ENCODE measurements at regions not wholly inside any gene's neighbourhood (a gene's known extent, or its start where the extent isn't known, plus 50 kb on each side); places are given as distances from the start of the nearest gene placed in this dataset.
"Not testable (repeated sequence)": the region's sequence is repeated elsewhere in the genome, so short reads cannot be mapped to it uniquely, and the experiment has no call there.

DNA sequence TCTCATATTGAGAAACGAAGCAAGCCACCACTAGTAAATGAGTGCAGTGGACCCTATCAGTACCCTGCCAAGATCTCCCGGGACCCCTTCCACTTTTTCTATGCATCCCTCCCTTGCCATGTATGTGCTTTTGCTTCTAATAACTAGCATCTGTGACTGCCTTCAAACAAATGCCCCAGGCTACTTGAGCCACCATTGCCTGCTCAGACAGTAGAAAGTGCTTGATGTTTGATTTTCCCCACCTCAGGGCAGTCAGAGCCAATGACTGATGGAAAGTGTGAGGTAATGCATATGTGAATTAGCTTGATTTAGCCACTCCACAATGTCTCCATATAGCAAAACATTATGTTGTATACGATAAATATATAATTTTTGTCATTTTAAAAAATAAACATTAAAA lies 797.3 kb upstream of the ACO1 start:
- WGBS = 83% methylated on average over 3 of the region's 3 CpGs
- Histone ChIP-seq H3K4me1 (replicated peaks) (no peaks in the 10 kb centered on the region), H3K4me3 (no peak overlapping the region), H3K27ac (no peak overlapping the region), H3K9me3 (no peaks in the 10 kb centered on the region), H3K36me3 (no peaks in the 10 kb centered on the region), H3K27me3 (replicated peaks; ENCODE audit: insufficient read depth) (no peaks in the 10 kb centered on the region)
- TF ChIP-seq POLR2A (IDR thresholded peaks at IDR 0.05) = no peak
- TF ChIP-seq, protein P1, sequence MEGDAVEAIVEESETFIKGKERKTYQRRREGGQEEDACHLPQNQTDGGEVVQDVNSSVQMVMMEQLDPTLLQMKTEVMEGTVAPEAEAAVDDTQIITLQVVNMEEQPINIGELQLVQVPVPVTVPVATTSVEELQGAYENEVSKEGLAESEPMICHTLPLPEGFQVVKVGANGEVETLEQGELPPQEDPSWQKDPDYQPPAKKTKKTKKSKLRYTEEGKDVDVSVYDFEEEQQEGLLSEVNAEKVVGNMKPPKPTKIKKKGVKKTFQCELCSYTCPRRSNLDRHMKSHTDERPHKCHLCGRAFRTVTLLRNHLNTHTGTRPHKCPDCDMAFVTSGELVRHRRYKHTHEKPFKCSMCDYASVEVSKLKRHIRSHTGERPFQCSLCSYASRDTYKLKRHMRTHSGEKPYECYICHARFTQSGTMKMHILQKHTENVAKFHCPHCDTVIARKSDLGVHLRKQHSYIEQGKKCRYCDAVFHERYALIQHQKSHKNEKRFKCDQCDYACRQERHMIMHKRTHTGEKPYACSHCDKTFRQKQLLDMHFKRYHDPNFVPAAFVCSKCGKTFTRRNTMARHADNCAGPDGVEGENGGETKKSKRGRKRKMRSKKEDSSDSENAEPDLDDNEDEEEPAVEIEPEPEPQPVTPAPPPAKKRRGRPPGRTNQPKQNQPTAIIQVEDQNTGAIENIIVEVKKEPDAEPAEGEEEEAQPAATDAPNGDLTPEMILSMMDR (IDR thresholded peaks at IDR 0.05) = no peak
- TF ChIP-seq POLR2AphosphoS5 (IDR thresholded peaks at IDR 0.05) = no peak
- no peak for DNase-seq (ENCODE audit: low spot score)
- intact Hi-C loops (cut with DNase I) = no loop called here

DNA sequence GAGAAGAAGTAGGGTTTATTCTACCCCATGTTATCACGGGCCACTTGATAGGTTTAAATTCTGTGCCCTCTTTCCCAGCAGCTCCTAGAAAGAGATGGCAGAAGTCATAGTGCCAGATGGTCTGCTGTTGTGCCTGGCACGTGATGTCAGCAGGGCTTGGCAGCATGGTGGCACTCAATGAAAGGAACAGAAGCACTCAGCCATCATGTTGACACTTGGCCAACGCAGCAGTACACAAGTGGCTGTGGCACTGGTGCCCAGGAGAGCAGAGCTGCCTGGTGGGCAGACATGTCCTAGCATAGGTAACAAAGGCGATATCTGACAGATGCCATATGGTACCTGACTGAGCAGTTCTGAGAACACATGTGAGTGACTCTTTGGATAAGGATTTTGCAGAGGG lies 796.4 kb upstream of the ACO1 start:
- TF ChIP-seq, protein P1 (IDR thresholded peaks at IDR 0.05) = no peak
- no peak for TF ChIP-seq POLR2AphosphoS5 (IDR thresholded peaks at IDR 0.05)
- no peak for TF ChIP-seq POLR2A (IDR thresholded peaks at IDR 0.05)
- intact Hi-C loops (cut with DNase I) = no loop called here

DNA sequence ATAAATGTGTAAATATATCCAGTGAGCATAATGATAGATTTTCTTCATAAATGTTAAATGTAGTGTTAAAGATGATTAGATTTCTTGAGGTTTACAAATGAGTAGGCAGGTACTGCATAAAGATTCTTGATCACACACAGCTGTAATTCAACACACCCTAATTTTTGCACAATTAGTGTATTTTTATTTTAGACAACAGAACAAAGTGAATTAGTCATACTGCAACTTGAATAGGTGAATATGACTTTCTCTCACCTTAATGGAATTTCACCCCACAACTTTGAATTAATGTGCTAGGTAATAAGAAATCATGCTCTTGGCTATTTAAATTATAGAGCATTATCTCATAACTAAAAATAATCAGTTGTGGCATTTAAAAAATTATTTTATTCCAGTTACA lies 795.7 kb upstream of the ACO1 start:
- Histone ChIP-seq H3K36me3 (no peaks in the 10 kb centered on the region), H3K4me3 (no peak overlapping the region), H3K27me3 (replicated peaks; ENCODE audit: insufficient read depth) (no peaks in the 10 kb centered on the region), H3K9me3 (no peaks in the 10 kb centered on the region), H3K27ac (no peak overlapping the region), H3K4me1 (replicated peaks) (no peaks in the 10 kb centered on the region)
- intact Hi-C loops (cut with DNase I) = no loop called here
- no peak for DNase-seq (ENCODE audit: low spot score)
- TF ChIP-seq, protein P1 (IDR thresholded peaks at IDR 0.05) = no peak
- TF ChIP-seq POLR2AphosphoS5 (IDR thresholded peaks at IDR 0.05) (no peak), POLR2A (IDR thresholded peaks at IDR 0.05) (no peak)

More for the DNA sequence above, 796.4 kb upstream of the ACO1 start:
- no peaks in the 10 kb centered on the region for H3K27me3 ChIP-seq (replicated peaks; ENCODE audit: insufficient read depth)
- H3K4me1 ChIP-seq (replicated peaks) = no peaks in the 10 kb centered on the region
- no peak overlapping the region for H3K27ac ChIP-seq
- H3K4me3 ChIP-seq = no peak overlapping the region
- no peaks in the 10 kb centered on the region for H3K36me3 ChIP-seq
- 91% methylated on average over 4 of the region's 4 CpGs for WGBS
- H3K9me3 ChIP-seq = no peaks in the 10 kb centered on the region
- no peak for DNase-seq (ENCODE audit: low spot score)

DNA sequence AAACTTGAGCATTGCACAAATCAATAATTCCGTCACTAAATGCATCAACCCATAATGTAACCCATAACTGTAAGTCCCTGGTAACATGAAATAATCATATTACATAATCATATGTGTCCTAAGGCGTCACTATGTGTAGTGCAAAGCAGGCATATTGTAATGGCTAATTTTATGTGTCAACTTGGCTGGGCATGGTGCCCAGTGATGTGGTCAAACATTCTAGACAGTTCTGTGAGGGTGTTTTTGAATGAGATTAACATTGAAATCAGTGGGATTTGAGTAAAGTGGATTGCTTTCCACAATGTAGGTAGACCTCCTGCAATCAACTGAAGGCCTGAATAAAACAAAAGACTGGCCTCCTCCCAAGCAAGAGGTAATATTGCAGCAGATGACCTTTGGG lies 794.4 kb upstream of the ACO1 start:
- Histone ChIP-seq H3K4me1 (replicated peaks) (no peaks in the 10 kb centered on the region), H3K27me3 (replicated peaks; ENCODE audit: insufficient read depth) (no peaks in the 10 kb centered on the region), H3K27ac (no peak overlapping the region), H3K4me3 (no peak overlapping the region), H3K9me3 (no peaks in the 10 kb centered on the region), H3K36me3 (no peaks in the 10 kb centered on the region)
- 78% methylated on average over 2 of the region's 2 CpGs for whole genome bisulfite sequencing
- intact Hi-C loops (cut with DNase I) = no loop called here
- DNase-seq (ENCODE audit: low spot score) = no peak
- TF ChIP-seq, protein P1 (IDR thresholded peaks at IDR 0.05) = no peak
- TF ChIP-seq POLR2AphosphoS5 (IDR thresholded peaks at IDR 0.05) (no peak), POLR2A (IDR thresholded peaks at IDR 0.05) (no peak)

DNA sequence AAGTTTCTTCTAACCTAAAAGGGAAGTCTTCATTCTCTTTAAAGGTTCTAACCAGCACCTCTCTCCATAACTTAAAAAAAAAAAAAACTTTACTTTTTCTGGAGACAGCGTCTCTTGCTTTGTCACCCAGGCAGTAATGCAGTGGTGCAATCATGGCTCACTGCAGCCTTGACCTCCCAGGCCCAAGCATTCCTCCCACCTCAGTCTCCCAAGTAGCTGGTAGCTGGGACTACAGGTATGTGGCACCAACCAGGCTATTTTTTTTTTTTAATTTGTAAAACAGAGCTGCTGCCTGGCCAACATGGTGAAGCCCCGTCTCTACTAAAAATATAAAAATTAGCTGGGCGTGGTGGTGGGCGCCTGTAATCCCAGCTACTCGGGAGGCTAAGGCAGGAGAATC lies 787.4 kb upstream of the ACO1 start:
- H3K36me3 ChIP-seq; intact Hi-C loops (cut with DNase I); DNase-seq (ENCODE audit: low spot score); H3K9me3 ChIP-seq; H3K27me3 ChIP-seq (replicated peaks; ENCODE audit: insufficient read depth); H3K4me3 ChIP-seq; H3K27ac ChIP-seq; H3K4me1 ChIP-seq (replicated peaks): not testable (repeated sequence)
- WGBS = 89% methylated on average over 5 of the region's 5 CpGs

All from prostate gland (tissue), 2 donors.